Right atrium auricular region (tissue), 2 donors: ENCODE measurements at regions not wholly inside any gene's neighbourhood (a gene's known extent, or its start where the extent isn't known, plus 50 kb on each side); places are given as distances from the start of the nearest gene placed in this dataset.
A peak's percentile ranks its signal among the peaks of the same experiment; 100 is the strongest.

Source experiments
- DNase-seq: peaks from one replicate; pipeline ENCODE4 v3.0.0-alpha.2; 2019; ENCODE audit warnings: low spot score
- H3K27ac ChIP-seq, 2 donors: fragments of 200-600 bp; sonication (generic); 1 replicate in 1 of 2; 2 replicates in 1 of 2; pipeline ENCODE4 v1.5.1; 2016 to 2019
- H3K27me3 ChIP-seq, 2 donors: fragments of 200-600 bp; sonication (generic); one replicate each; pipeline versions ENCODE4 v1.5.1 to v1.6.0; 2017 to 2019
- H3K36me3 ChIP-seq: fragments of 200-600 bp; sonication (generic); one replicate; pipeline ENCODE4 v1.5.1; 2016
- H3K4me1 ChIP-seq, 2 donors: fragments of 200-600 bp; sonication (generic); one replicate each; pipeline versions ENCODE4 v1.5.1 to v1.6.0; 2017 to 2019
- H3K4me3 ChIP-seq, 2 donors: fragments of 200-600 bp; sonication (generic); 1 replicate in 1 of 2; 2 replicates in 1 of 2; pipeline ENCODE4 v1.5.1; 2017 to 2019; ENCODE audit warnings: mild to moderate bottlenecking in 1 of 2, moderate library complexity in 1 of 2
- H3K9me3 ChIP-seq, 2 donors: fragments of 200-600 bp; sonication (generic); one replicate each; pipeline ENCODE4 v1.5.1; 2019
- CTCF ChIP-seq, 2 donors: fragments of 200-600 bp; sonication (generic); IDR thresholded peaks; one replicate each; pipeline ENCODE4 v1.5.1; 2019; ENCODE audit warnings: antibody characterized with exemption in 2 of 2

GRCh38 chr16:55380485-55380884 is 56.5 kb downstream of the IRX6 start:
- no peak for TF ChIP-seq CTCF (IDR thresholded peaks at IDR 0.05)
- H3K36me3 ChIP-seq = no peaks in the 10 kb centered on the region
- no peak overlapping the region for H3K27ac ChIP-seq
- no peaks in the 10 kb centered on the region for H3K27me3 ChIP-seq
- peaks cover 0 to 6% of the 10 kb centered on the region in 2 donors for H3K4me1 ChIP-seq
- no peaks in the 10 kb centered on the region for H3K9me3 ChIP-seq
- no peak overlapping the region for H3K4me3 ChIP-seq
- no peak for DNase-seq

GRCh38 chr16:55384288-55385247 is 60.6 kb downstream of the IRX6 start:
- peak overlapping the region; percentile 32 to 69 for H3K27ac ChIP-seq

DNA sequence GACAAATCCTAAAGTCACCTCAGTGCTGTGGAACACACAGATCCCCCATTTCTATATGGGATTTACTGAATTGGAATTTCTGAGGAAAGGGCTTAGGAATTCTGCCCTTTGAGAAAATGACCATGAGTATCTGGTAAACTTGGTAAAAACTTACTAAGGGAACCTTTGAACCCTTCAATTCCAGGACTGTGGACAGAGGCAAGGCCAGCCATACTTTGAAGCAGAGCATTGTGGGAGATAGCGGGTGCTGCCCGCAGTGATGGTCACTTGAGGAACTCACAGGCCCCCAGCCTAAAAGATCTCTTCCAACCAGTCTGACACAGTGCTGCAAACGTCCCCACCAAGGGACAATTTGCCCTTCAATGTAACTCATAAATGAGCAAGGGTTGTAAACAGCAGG is 61.4 kb downstream of the IRX6 start:
- TF ChIP-seq CTCF (IDR thresholded peaks at IDR 0.05) = no peak
- Histone ChIP-seq H3K27me3 (no peaks in the 10 kb centered on the region), H3K27ac (peak overlapping the region; percentile 32 to 69), H3K36me3 (no peaks in the 10 kb centered on the region), H3K4me1 (peaks cover 0 to 10% of the 10 kb centered on the region in 2 donors), H3K4me3 (no peak overlapping the region), H3K9me3 (no peaks in the 10 kb centered on the region)
- no peak for DNase-seq

More at GRCh38 chr16:55384288-55385247, 60.6 kb downstream of the IRX6 start:
- TF ChIP-seq CTCF (IDR thresholded peaks at IDR 0.05) = no peak
- Histone ChIP-seq H3K9me3 (no peaks in the 10 kb centered on the region), H3K27me3 (no peaks in the 10 kb centered on the region), H3K4me1 (peaks cover 0 to 10% of the 10 kb centered on the region in 2 donors), H3K4me3 (no peak overlapping the region), H3K36me3 (no peaks in the 10 kb centered on the region)
- no peak for DNase-seq

- no peak overlapping the region for H3K27ac ChIP-seq
- no peak for DNase-seq
Measured at GRCh38 chr16:55386534-55387296, 62.7 kb downstream of the IRX6 start.

More at GRCh38 chr16:55386534-55387296, 62.7 kb downstream of the IRX6 start:
- Histone ChIP-seq H3K9me3 (no peaks in the 10 kb centered on the region), H3K4me1 (peaks cover 0 to 10% of the 10 kb centered on the region in 2 donors), H3K36me3 (no peaks in the 10 kb centered on the region), H3K27me3 (no peaks in the 10 kb centered on the region), H3K4me3 (no peak overlapping the region)
- no peak for TF ChIP-seq CTCF (IDR thresholded peaks at IDR 0.05)
